Neutrophil (primary cell): ENCODE measurements at regions not wholly inside any gene's neighbourhood (a gene's known extent, or its start where the extent isn't known, plus 50 kb on each side); places are given as distances from the start of the nearest gene placed in this dataset.

Experiments used
- H3K27ac ChIP-seq: fragments of 200-600 bp; sonication (generic); 2 replicates; pipeline ENCODE4 v1.5.1; 2016; ENCODE audit warnings: mild to moderate bottlenecking, moderate library complexity
- H3K27me3 ChIP-seq: fragments of 200-600 bp; sonication (generic); 2 replicates; pipeline ENCODE4 v1.6.0; 2016; ENCODE audit warnings: mild to moderate bottlenecking
- H3K36me3 ChIP-seq: fragments of 200-600 bp; sonication (generic); 2 replicates; pipeline ENCODE4 v1.5.1; 2017
- H3K4me1 ChIP-seq, 2 experiments: fragments of 200-600 bp in 1 of 2; sonication (generic) in 1 of 2; 1 replicate in 1 of 2; 2 replicates in 1 of 2; pipeline versions ENCODE4 v1.5.1 to v1.6.1; 2013 to 2016; ENCODE audit warnings: low read depth in 1 of 2, low read length in 1 of 2, mild to moderate bottlenecking in 1 of 2, moderate library complexity in 1 of 2; ENCODE audit not compliant: control insufficient read depth in 1 of 2, insufficient read depth in 1 of 2
- H3K4me3 ChIP-seq, 2 experiments: fragments of 200-600 bp in 1 of 2; sonication (generic) in 1 of 2; 1 replicate in 1 of 2; 2 replicates in 1 of 2; pipeline ENCODE4 v1.5.1; 2013 to 2016; ENCODE audit warnings: low read depth in 1 of 2, low read length in 1 of 2, mild to moderate bottlenecking in 1 of 2, moderate library complexity in 1 of 2
- H3K9me3 ChIP-seq: fragments of 200-600 bp; sonication (generic); 2 replicates; pipeline ENCODE4 v1.5.1; 2016
- CTCF ChIP-seq: fragments of 200-600 bp; sonication (generic); IDR thresholded peaks from 2 replicates; pipeline ENCODE4 v1.5.1; 2016; ENCODE audit warnings: antibody characterized with exemption

GRCh38 chr17:69605571-69605970 is 191.1 kb downstream of the MAP2K6 start:
- TF ChIP-seq CTCF: no peak
- Histone ChIP-seq H3K36me3 (no peaks in the 10 kb centered on the region), H3K4me3 (no peak overlapping the region), H3K4me1 (no peaks in the 10 kb centered on the region), H3K27me3 (no peaks in the 10 kb centered on the region), H3K27ac (no peak overlapping the region), H3K9me3 (no peaks in the 10 kb centered on the region)

GRCh38 chr17:69606142-69606800 is 191.8 kb downstream of the MAP2K6 start:
- TF ChIP-seq CTCF: no peak
- Histone ChIP-seq H3K4me3 (no peak overlapping the region), H3K27me3 (no peaks in the 10 kb centered on the region), H3K4me1 (no peaks in the 10 kb centered on the region), H3K9me3 (no peaks in the 10 kb centered on the region), H3K27ac (no peak overlapping the region), H3K36me3 (no peaks in the 10 kb centered on the region)

GRCh38 chr17:69607162-69607834 is 192.8 kb downstream of the MAP2K6 start:
- no peaks in the 10 kb centered on the region for H3K27me3 ChIP-seq
- no peak overlapping the region for H3K4me3 ChIP-seq
- H3K27ac ChIP-seq: no peak overlapping the region
- H3K4me1 ChIP-seq: no peaks in the 10 kb centered on the region
- no peak for TF ChIP-seq CTCF
- H3K9me3 ChIP-seq: no peaks in the 10 kb centered on the region
- H3K36me3 ChIP-seq: no peaks in the 10 kb centered on the region

GRCh38 chr17:69608141-69608540 is 193.6 kb downstream of the MAP2K6 start:
- Histone ChIP-seq H3K4me3 (no peak overlapping the region), H3K36me3 (no peaks in the 10 kb centered on the region), H3K4me1 (no peaks in the 10 kb centered on the region), H3K27ac (no peak overlapping the region), H3K27me3 (no peaks in the 10 kb centered on the region), H3K9me3 (no peaks in the 10 kb centered on the region)
- TF ChIP-seq CTCF: no peak

- Histone ChIP-seq H3K4me3 (no peak overlapping the region), H3K4me1 (no peaks in the 10 kb centered on the region), H3K27me3 (no peaks in the 10 kb centered on the region), H3K36me3 (no peaks in the 10 kb centered on the region), H3K9me3 (no peaks in the 10 kb centered on the region), H3K27ac (no peak overlapping the region)
- TF ChIP-seq CTCF: no peak
Observed at GRCh38 chr17:69608808-69609472, 194.4 kb downstream of the MAP2K6 start.
